ENCODE measurements at regions not wholly inside any gene's neighbourhood (a gene's known extent, or its start where the extent isn't known, plus 50 kb on each side); places are given as distances from the start of the nearest gene placed in this dataset.

GRCh38 chr4:151988591-151988990 lies 227.8 kb upstream of the GATB start:
- no peak overlapping the region for H3K4me2 ChIP-seq
- H4K20me1 ChIP-seq (ENCODE audit: insufficient read depth, poor library complexity, severe bottlenecking): no peaks in the 10 kb centered on the region
- H3K36me3 ChIP-seq (replicated peaks; ENCODE audit: insufficient read depth, low read depth): no peaks in the 10 kb centered on the region
- no peak for TF ChIP-seq EZH2 (IDR thresholded peaks at IDR 0.05; ENCODE audit: borderline replicate concordance)
- TF ChIP-seq EZH2phosphoT487 (IDR thresholded peaks at IDR 0.05; ENCODE audit: low read depth, severe bottlenecking, unreplicated experiment): no peak
- TF ChIP-seq CTCF (IDR thresholded peaks at IDR 0.05; ENCODE audit: poor library complexity): no peak
- 98% methylated on average over 2 of the region's 2 CpGs for WGBS (ENCODE audit: low lambda C conversion rate, missing lambda C conversion rate)
- no peaks in the 10 kb centered on the region for H3K9me2 ChIP-seq (replicated peaks; ENCODE audit: insufficient read depth)
- no peak overlapping the region for H3K4me3 ChIP-seq
- no peak for DNase-seq (ENCODE audit: low spot score)
- H3K9me3 ChIP-seq (ENCODE audit: low read depth): no peaks in the 10 kb centered on the region
- H3K4me1 ChIP-seq (ENCODE audit: insufficient read depth): no peaks in the 10 kb centered on the region
- H3K27ac ChIP-seq: no peak overlapping the region
- no peak overlapping the region for H2AFZ ChIP-seq
- H3K79me2 ChIP-seq: no peaks in the 10 kb centered on the region
- H3K27me3 ChIP-seq: no peaks in the 10 kb centered on the region

- no peaks in the 10 kb centered on the region for H3K36me3 ChIP-seq (replicated peaks; ENCODE audit: insufficient read depth, low read depth)
- H3K9me3 ChIP-seq (ENCODE audit: low read depth): no peaks in the 10 kb centered on the region
- H2AFZ ChIP-seq: no peak overlapping the region
- H3K4me2 ChIP-seq: no peak overlapping the region
- H3K9me2 ChIP-seq (replicated peaks; ENCODE audit: insufficient read depth): no peaks in the 10 kb centered on the region
- H3K4me3 ChIP-seq: no peak overlapping the region
- no peaks in the 10 kb centered on the region for H3K79me2 ChIP-seq
- WGBS (ENCODE audit: low lambda C conversion rate, missing lambda C conversion rate): 83% methylated on average over 4 of the region's 4 CpGs
- no peaks in the 10 kb centered on the region for H3K4me1 ChIP-seq (ENCODE audit: insufficient read depth)
- TF ChIP-seq CTCF (IDR thresholded peaks at IDR 0.05; ENCODE audit: poor library complexity): no peak
- no peak for TF ChIP-seq EZH2phosphoT487 (IDR thresholded peaks at IDR 0.05; ENCODE audit: low read depth, severe bottlenecking, unreplicated experiment)
- no peak for TF ChIP-seq EZH2 (IDR thresholded peaks at IDR 0.05; ENCODE audit: borderline replicate concordance)
- H3K27me3 ChIP-seq: no peaks in the 10 kb centered on the region
- no peak overlapping the region for H3K27ac ChIP-seq
- DNase-seq (ENCODE audit: low spot score): no peak
- no peaks in the 10 kb centered on the region for H4K20me1 ChIP-seq (ENCODE audit: insufficient read depth, poor library complexity, severe bottlenecking)
These were observed 226.8 kb upstream of the GATB start for GRCh38 chr4:151987606-151988005.

GRCh38 chr4:151983854-151984253 lies 223.0 kb upstream of the GATB start:
- Histone ChIP-seq H3K4me2 (no peak overlapping the region), H3K27ac (no peak overlapping the region), H3K4me1 (ENCODE audit: insufficient read depth) (no peaks in the 10 kb centered on the region), H3K36me3 (replicated peaks; ENCODE audit: insufficient read depth, low read depth) (no peaks in the 10 kb centered on the region), H3K9me2 (replicated peaks; ENCODE audit: insufficient read depth) (no peaks in the 10 kb centered on the region), H2AFZ (no peak overlapping the region), H3K4me3 (no peak overlapping the region), H3K27me3 (no peaks in the 10 kb centered on the region), H4K20me1 (ENCODE audit: insufficient read depth, poor library complexity, severe bottlenecking) (no peaks in the 10 kb centered on the region), H3K79me2 (no peaks in the 10 kb centered on the region), H3K9me3 (ENCODE audit: low read depth) (no peaks in the 10 kb centered on the region)
- peak; percentile 16 for DNase-seq (ENCODE audit: low spot score)
- 76% methylated on average over 3 of the region's 3 CpGs for WGBS (ENCODE audit: low lambda C conversion rate, missing lambda C conversion rate)
- TF ChIP-seq EZH2phosphoT487 (IDR thresholded peaks at IDR 0.05; ENCODE audit: low read depth, severe bottlenecking, unreplicated experiment) (no peak), EZH2 (IDR thresholded peaks at IDR 0.05; ENCODE audit: borderline replicate concordance) (no peak), CTCF (IDR thresholded peaks at IDR 0.05; ENCODE audit: poor library complexity) (no peak)

GRCh38 chr4:151979819-151980218 lies 219.0 kb upstream of the GATB start:
- no peak overlapping the region for H3K27ac ChIP-seq
- H4K20me1 ChIP-seq (ENCODE audit: insufficient read depth, poor library complexity, severe bottlenecking): no peaks in the 10 kb centered on the region
- no peak for TF ChIP-seq CTCF (IDR thresholded peaks at IDR 0.05; ENCODE audit: poor library complexity)
- no peak for TF ChIP-seq EZH2 (IDR thresholded peaks at IDR 0.05; ENCODE audit: borderline replicate concordance)
- TF ChIP-seq EZH2phosphoT487 (IDR thresholded peaks at IDR 0.05; ENCODE audit: low read depth, severe bottlenecking, unreplicated experiment): no peak
- DNase-seq (ENCODE audit: low spot score): no peak
- H2AFZ ChIP-seq: no peak overlapping the region
- no peak overlapping the region for H3K4me3 ChIP-seq
- no peaks in the 10 kb centered on the region for H3K79me2 ChIP-seq
- H3K9me2 ChIP-seq (replicated peaks; ENCODE audit: insufficient read depth): no peaks in the 10 kb centered on the region
- H3K4me1 ChIP-seq (ENCODE audit: insufficient read depth): no peaks in the 10 kb centered on the region
- H3K9me3 ChIP-seq (ENCODE audit: low read depth): no peaks in the 10 kb centered on the region
- WGBS (ENCODE audit: low lambda C conversion rate, missing lambda C conversion rate): 99% methylated on average over 4 of the region's 4 CpGs
- no peak overlapping the region for H3K4me2 ChIP-seq
- H3K36me3 ChIP-seq (replicated peaks; ENCODE audit: insufficient read depth, low read depth): no peaks in the 10 kb centered on the region
- H3K27me3 ChIP-seq: no peaks in the 10 kb centered on the region

All from hepatocyte (in vitro differentiated cells).